Ishikawa (cell line): ENCODE measurements at regions not wholly inside any gene's neighbourhood (a gene's known extent, or its start where the extent isn't known, plus 50 kb on each side); places are given as distances from the start of the nearest gene placed in this dataset.

Source experiments
- CEBPB ChIP-seq: IDR thresholded peaks from 2 replicates; pipeline ENCODE4 v1.6.1; 2012
- CREB1 ChIP-seq: IDR thresholded peaks from 2 replicates; pipeline ENCODE4 v1.6.1; 2012; ENCODE audit warnings: low read depth
- EGR1 ChIP-seq: IDR thresholded peaks from 2 replicates; pipeline ENCODE4 v1.6.1; 2012
- EP300 ChIP-seq: IDR thresholded peaks from 2 replicates; pipeline ENCODE4 v1.6.1; 2012; ENCODE audit warnings: borderline replicate concordance
- FOXM1 ChIP-seq: IDR thresholded peaks from 2 replicates; pipeline ENCODE4 v1.6.1; 2012; ENCODE audit warnings: low read depth, borderline replicate concordance
- MAX ChIP-seq: IDR thresholded peaks from 2 replicates; pipeline ENCODE4 v1.6.1; 2012
- NFIC ChIP-seq: IDR thresholded peaks from 2 replicates; pipeline ENCODE4 v1.6.1; 2012
- RAD21 ChIP-seq: IDR thresholded peaks from 2 replicates; pipeline ENCODE4 v1.6.1; 2012; ENCODE audit warnings: low read depth
- REST ChIP-seq: IDR thresholded peaks from 2 replicates; pipeline ENCODE4 v1.6.1; 2012; ENCODE audit warnings: low read depth, mild to moderate bottlenecking
- TAF1 ChIP-seq: IDR thresholded peaks from 2 replicates; pipeline ENCODE4 v1.6.1; 2012; ENCODE audit warnings: low read depth, mild to moderate bottlenecking
- TCF12 ChIP-seq: IDR thresholded peaks from 2 replicates; pipeline ENCODE4 v1.6.1; 2012; ENCODE audit warnings: low read depth
- TEAD4 ChIP-seq: IDR thresholded peaks from 2 replicates; pipeline ENCODE4 v1.6.1; 2012
- USF1 ChIP-seq: IDR thresholded peaks from 2 replicates; pipeline ENCODE4 v1.6.1; 2012
- YY1 ChIP-seq: IDR thresholded peaks from 2 replicates; pipeline ENCODE4 v1.6.1; 2012; ENCODE audit warnings: low read depth
- ZBTB7A ChIP-seq: IDR thresholded peaks from 2 replicates; pipeline ENCODE4 v1.6.1; 2012; ENCODE audit warnings: low read depth

- no peak for TF ChIP-seq REST
- TF ChIP-seq CREB1 = no peak
- no peak for TF ChIP-seq USF1
- no peak for TF ChIP-seq MAX
- TF ChIP-seq TAF1 = no peak
- no peak for TF ChIP-seq TEAD4
- no peak for TF ChIP-seq TCF12
- no peak for TF ChIP-seq EP300
- TF ChIP-seq CEBPB = no peak
- no peak for TF ChIP-seq ZBTB7A
- no peak for TF ChIP-seq EGR1
Observed at GRCh38 chr12:71262466-71262865, 104.7 kb upstream of the TSPAN8 start.

- TF ChIP-seq CREB1 (no peak), USF1 (no peak), EP300 (no peak)
Observed at GRCh38 chr12:71252473-71252872, 94.7 kb upstream of the TSPAN8 start.

GRCh38 chr12:71250166-71250565, 92.4 kb upstream of the TSPAN8 start:
- no peak for TF ChIP-seq EP300
- TF ChIP-seq USF1 = no peak
- TF ChIP-seq NFIC = no peak
- TF ChIP-seq FOXM1 = no peak
- TF ChIP-seq TEAD4 = no peak
- TF ChIP-seq CEBPB = no peak
- TF ChIP-seq TCF12 = no peak
- no peak for TF ChIP-seq MAX
- no peak for TF ChIP-seq ZBTB7A
- TF ChIP-seq YY1 = no peak
- TF ChIP-seq EGR1 = no peak
- no peak for TF ChIP-seq REST
- TF ChIP-seq RAD21 = no peak
- no peak for TF ChIP-seq TAF1
- no peak for TF ChIP-seq CREB1

- TF ChIP-seq CREB1 (no peak), TEAD4 (no peak), CEBPB (no peak), RAD21 (no peak), NFIC (no peak), FOXM1 (no peak), EGR1 (no peak), ZBTB7A (no peak), REST (no peak), USF1 (no peak), MAX (no peak), EP300 (no peak), TAF1 (no peak), TCF12 (no peak), YY1 (no peak)
Observed at GRCh38 chr12:71243370-71243769, 85.6 kb upstream of the TSPAN8 start.
